H9 (cell line): ENCODE measurements at regions not wholly inside any gene's neighbourhood (a gene's known extent, or its start where the extent isn't known, plus 50 kb on each side); places are given as distances from the start of the nearest gene placed in this dataset.

ENCODE experiments used
- DNase-seq: peaks from one replicate; pipeline ENCODE4 v3.0.0-alpha.2; 2017
- H2AFZ ChIP-seq: one replicate; pipeline ENCODE4 v1.6.1; 2013; ENCODE audit warnings: mild to moderate bottlenecking, low read length, control low read depth, moderate library complexity
- H2AK5ac ChIP-seq: 2 replicates; pipeline ENCODE4 v1.6.1; 2013; ENCODE audit warnings: low read length, control low read depth, mixed read lengths; ENCODE audit not compliant: insufficient read length
- H2BK120ac ChIP-seq: one replicate; pipeline ENCODE4 v1.6.1; 2013; ENCODE audit warnings: low read depth, mild to moderate bottlenecking, low read length, control low read depth, inconsistent platforms; ENCODE audit not compliant: poor library complexity, severe bottlenecking
- H2BK12ac ChIP-seq: 2 replicates; pipeline ENCODE4 v1.6.1; 2013; ENCODE audit warnings: low read length, control low read depth, mixed read lengths, low read depth; ENCODE audit not compliant: insufficient read length
- H2BK15ac ChIP-seq: 2 replicates; pipeline ENCODE4 v1.6.1; 2013; ENCODE audit warnings: low read depth, low read length, control low read depth
- H2BK20ac ChIP-seq: one replicate; pipeline ENCODE4 v1.6.1; 2013; ENCODE audit warnings: low read depth, mild to moderate bottlenecking, low read length, control low read depth, inconsistent platforms; ENCODE audit not compliant: poor library complexity, severe bottlenecking
- H2BK5ac ChIP-seq: 2 replicates; pipeline ENCODE4 v1.6.1; 2013; ENCODE audit warnings: low read length, control low read depth, mixed read lengths; ENCODE audit not compliant: insufficient read length
- H3K14ac ChIP-seq: 2 replicates; pipeline ENCODE4 v1.6.1; 2013; ENCODE audit warnings: low read length, control low read depth; ENCODE audit not compliant: insufficient read depth
- H3K18ac ChIP-seq: 2 replicates; pipeline ENCODE4 v1.6.1; 2013; ENCODE audit warnings: low read depth, mild to moderate bottlenecking, mixed read lengths, low read length, control low read depth; ENCODE audit not compliant: insufficient read length
- H3K23ac ChIP-seq: 2 replicates; pipeline ENCODE4 v1.6.1; 2013; ENCODE audit warnings: low read length, control low read depth, mixed read lengths, low read depth; ENCODE audit not compliant: insufficient read length
- H3K23me2 ChIP-seq: 2 replicates; pipeline ENCODE4 v1.6.1; 2013; ENCODE audit warnings: low read depth, mild to moderate bottlenecking, mixed read lengths, low read length, control low read depth; ENCODE audit not compliant: insufficient read length, poor library complexity, severe bottlenecking
- H3K27ac ChIP-seq: 2 replicates; pipeline ENCODE4 v1.5.1; 2013; ENCODE audit warnings: low read length, control low read depth, mixed read lengths, low read depth; ENCODE audit not compliant: insufficient read length
- H3K27me3 ChIP-seq: 2 replicates; pipeline ENCODE4 v1.6.1; 2013; ENCODE audit warnings: low read length, control low read depth, inconsistent platforms; ENCODE audit not compliant: insufficient read depth
- H3K4ac ChIP-seq: 2 replicates; pipeline ENCODE4 v1.6.1; 2013; ENCODE audit warnings: low read depth, mild to moderate bottlenecking, control low read depth, inconsistent platforms, low read length, moderate library complexity
- H3K4me1 ChIP-seq: 2 replicates; pipeline ENCODE4 v1.6.1; 2013; ENCODE audit warnings: low read length, control low read depth, inconsistent platforms; ENCODE audit not compliant: insufficient read depth
- H3K4me2 ChIP-seq: 2 replicates; pipeline ENCODE4 v1.6.1; 2013; ENCODE audit warnings: low read length, control low read depth, mixed read lengths; ENCODE audit not compliant: insufficient read length, insufficient read depth
- H3K56ac ChIP-seq: 2 replicates; pipeline ENCODE4 v1.6.1; 2013; ENCODE audit warnings: low read depth, mild to moderate bottlenecking, mixed read lengths, low read length, control low read depth; ENCODE audit not compliant: insufficient read length
- H3K79me1 ChIP-seq: 2 replicates; pipeline ENCODE4 v1.6.1; 2013; ENCODE audit warnings: low read depth, mild to moderate bottlenecking, moderate library complexity, low read length, control low read depth, inconsistent platforms; ENCODE audit not compliant: insufficient read depth, poor library complexity, severe bottlenecking
- H3K79me2 ChIP-seq: 2 replicates; pipeline ENCODE4 v1.6.1; 2013; ENCODE audit warnings: low read length, control low read depth, inconsistent platforms; ENCODE audit not compliant: insufficient read depth
- H3K9ac ChIP-seq: 2 replicates; pipeline ENCODE4 v1.6.1; 2013; ENCODE audit warnings: low read length, control low read depth, mixed read lengths; ENCODE audit not compliant: insufficient read length; ENCODE audit errors: extremely low read depth
- H3K9me3 ChIP-seq: one replicate; pipeline ENCODE4 v1.6.1; 2013; ENCODE audit warnings: low read depth, low read length, inconsistent platforms; ENCODE audit not compliant: control insufficient read depth
- H3T11ph ChIP-seq: one replicate; pipeline ENCODE4 v1.6.1; 2013; ENCODE audit warnings: mild to moderate bottlenecking, low read length, control low read depth, inconsistent platforms
- H4K20me1 ChIP-seq: one replicate; pipeline ENCODE4 v1.6.1; 2013; ENCODE audit not compliant: control insufficient read depth, insufficient read length, insufficient read depth
- H4K5ac ChIP-seq: 2 replicates; pipeline ENCODE4 v1.6.1; 2013; ENCODE audit warnings: low read depth, mild to moderate bottlenecking, mixed read lengths, low read length, control low read depth; ENCODE audit not compliant: insufficient read length
- H4K8ac ChIP-seq: replicated peaks from 2 replicates; pipeline ENCODE4 v1.6.1; 2013; ENCODE audit warnings: low read length, control low read depth, mixed read lengths, low read depth; ENCODE audit not compliant: insufficient read length
- H4K91ac ChIP-seq: 2 replicates; pipeline ENCODE4 v1.6.1; 2013; ENCODE audit warnings: low read depth, mild to moderate bottlenecking, moderate library complexity, mixed read lengths, low read length, control low read depth; ENCODE audit not compliant: insufficient read length
- H3K27ac Mint-ChIP-seq, 3 experiments: 2 replicates in 2 of 3; 3 replicates in 1 of 3; pipeline ENCODE4 v1.8.0; 2020 to 2021; ENCODE audit warnings: mixed read lengths in 3 of 3, mild to moderate bottlenecking in 1 of 3, moderate library complexity in 1 of 3
- H3K27me3 Mint-ChIP-seq: 2 replicates; pipeline ENCODE4 v1.8.0; 2021; ENCODE audit warnings: low read depth, mild to moderate bottlenecking, moderate library complexity, mixed read lengths
- H3K36me3 Mint-ChIP-seq, 3 experiments: 2 replicates in 2 of 3; 3 replicates in 1 of 3; pipeline ENCODE4 v1.8.0; 2020 to 2021; ENCODE audit warnings: low read depth in 3 of 3, mixed read lengths in 3 of 3; ENCODE audit not compliant: insufficient read depth in 1 of 3
- H3K4me1 Mint-ChIP-seq, 2 experiments: 2 replicates each; pipeline ENCODE4 v1.8.0; 2020; ENCODE audit warnings: mixed read lengths in 2 of 2
- H3K4me3 Mint-ChIP-seq, 2 experiments: 2 replicates in 1 of 2; 3 replicates in 1 of 2; pipeline ENCODE4 v1.8.0; 2020 to 2021; ENCODE audit warnings: mild to moderate bottlenecking in 2 of 2, mixed read lengths in 2 of 2, moderate library complexity in 1 of 2
- H3K9me3 Mint-ChIP-seq, 2 experiments: 2 replicates in 1 of 2; 3 replicates in 1 of 2; pipeline ENCODE4 v1.8.0; 2020; ENCODE audit warnings: mild to moderate bottlenecking in 2 of 2, mixed read lengths in 2 of 2, moderate library complexity in 1 of 2
- CTCF ChIP-seq: fragments of 200-600 bp; sonication (generic); conservative IDR thresholded peaks from 3 replicates; pipeline ENCODE4 v1.8.0; 2021; ENCODE audit warnings: antibody characterized with exemption, mild to moderate bottlenecking
- WGBS: extraction: QIAGEN DNeasy Blood & Tissue Kit; methylation state at CpG from one replicate; pipeline ENCODE4 v1.1.7; 2013; ENCODE audit warnings: missing lambda C conversion rate, low lambda C conversion rate, mixed read lengths; ENCODE audit not compliant: insufficient read length; ENCODE audit errors: extremely low coverage; 5-methylcytosine and 5-hydroxymethylcytosine counted together

GRCh38 chr4:181431661-181432060 lies 811.5 kb upstream of the TENM3 start:
- Histone ChIP-seq H3K56ac (no peak overlapping the region), H3T11ph (no peak overlapping the region), H2BK20ac (no peak overlapping the region), H3K14ac (no peak overlapping the region), H3K27ac (no peak overlapping the region), H3K9me3 (no peaks in the 10 kb centered on the region), H3K4ac (no peak overlapping the region), H3K27me3 (no peaks in the 10 kb centered on the region), H2BK15ac (no peak overlapping the region), H2BK120ac (no peak overlapping the region), H4K20me1 (no peaks in the 10 kb centered on the region), H3K79me1 (no peaks in the 10 kb centered on the region), H2AFZ (no peak overlapping the region), H3K9ac (no peak overlapping the region), H3K23me2 (no peaks in the 10 kb centered on the region), H3K4me2 (no peak overlapping the region), H2BK12ac (no peak overlapping the region), H3K18ac (no peak overlapping the region), H4K5ac (no peak overlapping the region), H3K4me1 (peaks cover 5% of the 10 kb centered on the region; the same call in 1 of the 2 replicates), H2BK5ac (no peak overlapping the region), H3K79me2 (no peaks in the 10 kb centered on the region), H2AK5ac (no peak overlapping the region), H4K91ac (no peak overlapping the region), H4K8ac (no peak overlapping the region), H3K23ac (no peak overlapping the region)
- no peaks in the 10 kb centered on the region for H3K36me3 Mint-ChIP-seq
- H3K4me3 Mint-ChIP-seq, result no peak overlapping the region
- H3K27me3 Mint-ChIP-seq, result no peaks in the 10 kb centered on the region
- H3K9me3 Mint-ChIP-seq, result no peaks in the 10 kb centered on the region; a peak in 2 of 5 replicates
- DNase-seq, result no peak
- no peak overlapping the region; a peak in 1 of 7 replicates for H3K27ac Mint-ChIP-seq
- peaks cover 13 to 14% of the 10 kb centered on the region in 2 experiments for H3K4me1 Mint-ChIP-seq
- no CpG with 5 or more reads among the region's 3 CpGs for WGBS
- no peak for TF ChIP-seq CTCF
